Astrocyte of the hippocampus (primary cell): ENCODE measurements at regions not wholly inside any gene's neighbourhood (a gene's known extent, or its start where the extent isn't known, plus 50 kb on each side); places are given as distances from the start of the nearest gene placed in this dataset.

ENCODE experiments used
- DNase-seq: peaks from one replicate; pipeline ENCODE4 v3.0.0; 2011; ENCODE audit warnings: low read depth, low spot score

DNA sequence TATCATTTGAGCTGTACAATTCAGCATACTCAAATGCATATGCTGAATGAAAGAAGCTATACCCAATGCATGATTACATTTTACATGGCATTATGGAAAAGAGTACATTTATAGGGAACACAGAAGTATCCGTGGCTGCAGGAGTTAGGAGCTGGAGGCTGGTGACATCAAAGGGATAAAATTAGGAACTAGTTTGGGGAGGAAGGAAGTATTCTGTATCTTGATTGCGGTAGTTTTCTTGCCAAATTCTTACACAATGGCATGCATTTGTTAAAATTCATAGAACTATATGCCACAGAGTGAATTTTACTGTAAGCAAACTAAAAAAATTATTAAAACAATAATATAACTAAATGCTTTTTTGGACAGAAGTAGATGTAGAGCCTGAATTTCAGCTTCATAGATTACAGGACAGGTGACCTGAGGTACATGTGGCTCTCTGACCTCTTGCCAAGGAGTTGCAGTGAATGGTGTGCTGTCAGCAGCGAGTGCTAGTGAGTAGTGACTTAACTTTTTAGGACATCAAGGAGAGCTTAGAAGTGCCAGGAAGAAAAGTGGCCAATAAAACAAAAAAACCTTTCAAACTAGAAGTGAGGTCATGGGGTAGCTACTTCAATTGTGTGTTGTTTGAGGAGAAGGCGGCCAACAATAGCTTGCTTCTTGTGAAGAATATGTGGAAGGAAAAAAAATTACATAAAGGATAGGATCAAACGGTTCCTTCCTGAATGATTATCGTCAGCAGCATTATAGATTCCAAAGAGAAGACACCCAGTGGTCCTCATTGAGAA lies 514.9 kb upstream of the CLINT1 start:
- DNase-seq, result no peak

DNA sequence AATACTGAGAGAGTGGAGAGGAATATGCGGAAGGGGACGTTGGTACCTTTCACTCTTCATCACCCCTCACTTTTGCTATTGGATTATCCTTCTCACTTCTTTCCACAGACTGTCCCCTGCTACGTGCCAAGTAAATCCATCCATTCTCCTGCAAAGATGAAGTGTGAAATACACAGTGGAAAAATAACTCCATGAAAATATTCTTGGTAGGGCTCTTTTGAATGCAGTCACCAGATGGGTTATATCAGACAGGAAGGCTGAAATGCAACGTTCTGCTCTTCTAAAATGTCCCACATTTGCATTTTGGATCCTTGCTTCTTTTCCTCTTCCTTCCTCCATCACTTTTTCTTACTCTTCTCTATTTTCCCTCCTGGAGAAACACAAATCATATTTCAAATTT lies 510.3 kb upstream of the CLINT1 start:
- no peak for DNase-seq

- DNase-seq, result no peak
Observed at GRCh38 chr5:158368686-158369085, 509.7 kb upstream of the CLINT1 start.

- no peak for DNase-seq
Observed at GRCh38 chr5:158364367-158364766, 505.4 kb upstream of the CLINT1 start.

GRCh38 chr5:158354958-158355357 lies 496.0 kb upstream of the CLINT1 start:
- DNase-seq, result no peak

- DNase-seq, result no peak
Observed at GRCh38 chr5:158351485-158352125, 492.7 kb upstream of the CLINT1 start.

DNA sequence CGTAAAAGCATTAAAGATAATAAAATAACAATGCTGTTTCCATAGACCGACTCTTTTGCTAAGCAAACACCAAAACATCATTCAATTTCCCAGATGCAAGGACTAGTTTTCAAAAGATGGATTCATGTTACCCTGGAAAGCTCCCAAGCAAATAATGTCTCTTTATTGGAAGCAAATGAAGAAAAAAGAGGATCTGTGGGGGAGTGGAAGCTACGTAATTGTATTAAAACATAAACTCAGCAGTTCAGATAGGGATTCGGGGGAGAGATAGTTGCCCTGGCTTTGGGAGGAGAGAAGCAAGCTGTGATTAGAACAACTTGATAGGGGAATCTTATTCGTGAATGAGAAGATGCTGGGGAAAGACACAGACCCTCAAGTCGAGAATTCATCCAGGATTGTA lies 491.0 kb upstream of the CLINT1 start:
- DNase-seq, result no peak

DNA sequence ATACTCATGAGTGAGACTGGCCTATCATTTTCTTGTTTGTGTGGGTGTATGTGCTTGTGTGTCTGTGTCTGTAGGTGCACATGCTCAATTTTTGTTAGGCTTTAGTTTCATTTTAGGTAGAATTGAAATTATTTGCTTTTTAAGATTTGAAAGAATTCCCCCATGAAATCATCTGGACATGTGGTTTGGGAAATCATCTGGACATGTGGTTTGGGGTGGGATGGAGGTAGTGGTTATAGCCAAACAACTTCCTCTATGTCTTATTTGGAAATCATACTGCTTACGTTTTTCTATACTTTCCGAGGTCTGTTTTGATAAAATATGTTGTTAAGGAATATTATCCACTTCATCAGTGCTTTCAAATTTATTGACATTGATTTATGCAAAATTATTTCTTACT lies 485.4 kb upstream of the CLINT1 start:
- no peak for DNase-seq

GRCh38 chr5:158340608-158341007 lies 481.7 kb upstream of the CLINT1 start:
- DNase-seq, result no peak

GRCh38 chr5:158326256-158326655 lies 467.3 kb upstream of the CLINT1 start:
- DNase-seq, result no peak

DNA sequence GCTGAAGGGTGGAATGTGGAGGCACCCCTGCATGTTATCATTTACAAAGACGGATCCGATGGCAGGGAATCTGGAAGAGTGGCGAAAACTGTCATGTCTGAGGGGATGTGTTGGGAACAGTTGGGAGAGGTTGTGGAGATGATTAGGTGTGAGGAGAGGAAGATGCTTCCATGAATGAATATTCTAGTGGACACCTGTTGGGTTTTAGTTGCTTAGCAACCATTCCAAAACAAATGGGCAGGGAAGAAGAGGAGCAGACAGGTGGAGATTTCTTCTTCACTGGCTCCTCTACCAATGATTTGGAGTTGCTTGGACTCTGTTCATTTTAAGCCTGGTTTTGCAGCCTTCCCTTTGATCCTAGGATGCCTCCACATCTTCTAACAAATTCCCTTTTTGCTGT lies 465.3 kb upstream of the CLINT1 start:
- DNase-seq, result no peak

DNA sequence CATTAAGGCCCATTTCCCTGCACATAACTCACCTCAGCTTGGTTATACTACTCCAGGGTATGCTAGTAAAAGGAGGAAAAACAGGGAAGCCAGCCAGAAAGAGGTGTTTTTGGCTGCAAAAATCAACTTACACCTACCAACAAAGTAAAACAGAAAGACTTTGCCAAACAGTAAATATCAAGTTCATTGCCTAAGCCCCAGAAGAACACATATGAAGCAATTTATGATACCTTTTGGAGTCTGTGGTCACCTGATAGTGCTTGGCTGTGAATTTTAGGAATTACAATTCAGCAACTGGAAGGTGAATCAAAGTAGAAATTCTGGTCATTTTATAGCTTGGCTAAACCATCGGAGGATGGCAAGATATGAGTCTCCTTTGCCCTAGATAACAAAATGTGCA lies 463.7 kb upstream of the CLINT1 start:
- no peak for DNase-seq

GRCh38 chr5:158320934-158321333 lies 462.0 kb upstream of the CLINT1 start:
- DNase-seq, result no peak

GRCh38 chr5:158320178-158320674 lies 461.3 kb upstream of the CLINT1 start:
- DNase-seq, result peak; percentile 2

DNA sequence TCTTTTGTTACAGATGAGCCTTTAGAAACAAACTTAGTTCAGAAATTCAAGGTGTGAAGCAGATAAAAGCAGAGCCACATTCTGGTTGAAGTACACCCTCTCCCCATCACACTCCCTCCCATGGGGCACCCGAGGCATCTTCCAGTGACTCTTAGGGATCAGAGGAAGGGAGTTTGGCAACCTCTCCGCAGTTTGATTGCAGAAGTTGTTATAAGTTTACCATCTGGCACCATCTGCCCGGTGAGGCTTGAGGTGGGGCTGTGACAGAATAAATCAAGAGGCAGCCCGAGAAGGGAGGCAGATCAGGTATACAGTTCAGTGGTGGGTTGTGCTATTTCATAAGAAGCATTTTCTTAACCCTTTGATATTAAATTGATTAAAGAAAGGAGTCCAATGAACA lies 458.6 kb upstream of the CLINT1 start:
- DNase-seq, result no peak

- no peak for DNase-seq
Observed at GRCh38 chr5:158313733-158314464, 455.0 kb upstream of the CLINT1 start.

DNA sequence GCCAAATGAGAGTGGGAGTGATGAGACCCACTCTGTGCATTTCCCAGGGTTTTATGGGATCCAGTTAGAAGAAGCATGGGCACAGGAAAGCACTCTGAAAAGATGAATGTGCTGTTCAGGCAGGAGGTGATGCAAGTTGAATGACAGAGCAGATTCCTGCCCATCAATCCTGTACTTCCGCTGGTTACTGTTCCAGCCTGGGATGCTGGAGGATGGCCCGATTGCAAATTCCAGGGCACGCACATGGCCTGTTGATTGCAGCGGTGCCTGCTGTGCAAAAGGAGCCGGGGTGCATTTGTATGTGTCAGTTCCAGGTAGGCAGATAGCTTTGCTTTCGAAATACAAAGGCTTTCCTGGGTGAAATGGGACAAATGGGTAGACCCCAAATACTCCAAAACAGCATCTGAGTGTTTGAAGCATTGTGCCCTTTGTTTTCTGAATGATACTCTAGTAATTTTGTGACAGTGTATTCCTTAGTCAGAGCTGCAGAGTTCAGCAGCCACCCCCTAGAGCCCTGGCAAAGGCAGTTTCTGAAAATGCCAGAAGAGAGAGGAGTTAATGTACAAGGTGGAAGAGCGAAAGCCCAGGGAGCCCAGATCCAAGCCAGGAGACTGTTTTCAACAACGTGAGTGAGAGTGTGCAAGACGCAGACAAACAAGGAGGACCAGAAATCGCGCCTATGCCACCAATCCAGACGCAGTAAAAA lies 454.2 kb upstream of the CLINT1 start:
- no peak for DNase-seq

DNA sequence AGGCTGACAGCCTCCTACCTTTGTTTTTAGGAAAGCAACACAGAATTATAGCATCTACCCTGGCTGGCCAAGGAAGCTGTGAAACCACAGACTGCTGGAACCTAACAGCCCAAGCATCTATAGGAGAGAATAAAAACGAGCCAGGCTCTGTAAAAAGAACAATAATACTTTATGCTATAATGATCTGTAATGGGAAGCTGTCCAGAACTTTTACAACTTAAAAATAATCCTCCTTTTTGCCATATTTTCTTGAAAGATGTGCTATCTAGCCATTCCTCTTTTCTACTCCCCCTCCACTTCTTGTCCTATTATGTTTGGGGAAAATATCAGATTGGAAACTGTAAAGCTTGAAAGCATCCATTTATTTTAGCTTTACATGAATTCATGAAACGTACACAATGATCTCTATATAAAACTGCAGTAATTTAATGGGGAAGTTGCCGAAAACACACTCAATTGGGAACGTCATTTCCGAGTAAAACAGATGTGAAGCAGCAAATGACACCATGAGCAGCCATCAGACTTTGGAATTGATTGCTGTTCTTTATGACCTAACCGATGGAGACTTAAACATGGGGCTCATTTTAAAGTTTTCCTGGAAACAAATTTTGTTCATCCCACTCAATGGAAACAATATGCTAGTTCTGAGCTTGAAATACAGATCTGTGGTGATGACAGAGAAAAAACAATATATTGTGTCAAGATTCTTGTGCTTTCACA lies 450.3 kb upstream of the CLINT1 start:
- no peak for DNase-seq

- no peak for DNase-seq
Observed at GRCh38 chr5:158308429-158309025, 449.6 kb upstream of the CLINT1 start.

GRCh38 chr5:158305861-158306260 lies 446.9 kb upstream of the CLINT1 start:
- DNase-seq, result no peak

- no peak for DNase-seq
Observed at GRCh38 chr5:158304607-158305006, 445.7 kb upstream of the CLINT1 start.
